Right lobe of liver (tissue), 6 donors: ENCODE measurements at regions not wholly inside any gene's neighbourhood (a gene's known extent, or its start where the extent isn't known, plus 50 kb on each side); places are given as distances from the start of the nearest gene placed in this dataset.

Experiments
- ATAC-seq, 4 donors: fragments of 200-7000 bp; cut with Tn5 transposase; one replicate each; pipeline ENCODE4 v1.9.1; 2020; ENCODE audit warnings: mild to moderate bottlenecking in 4 of 4, moderate library complexity in 4 of 4
- DNase-seq, 3 donors: peaks; one replicate each; pipeline ENCODE4 v3.0.0-alpha.2; 2020
- H3K27ac ChIP-seq, 3 donors: fragments of 200-600 bp; one replicate each; pipeline ENCODE4 v1.8.0; 2022
- H3K27me3 ChIP-seq, 2 donors: fragments of 200-600 bp; one replicate each; pipeline ENCODE4 v1.8.0; 2022
- H3K36me3 ChIP-seq, 4 donors: fragments of 200-600 bp; sonication (generic) in 1 of 4; one replicate each; pipeline versions ENCODE4 v1.5.1 to v1.8.0; 2017 to 2022; ENCODE audit warnings: control low read depth in 1 of 4
- H3K4me1 ChIP-seq, 4 donors: fragments of 200-600 bp; sonication (generic) in 1 of 4; one replicate each; pipeline versions ENCODE4 v1.5.1 to v1.8.0; 2017 to 2022; ENCODE audit warnings: control low read depth in 1 of 4
- H3K4me3 ChIP-seq, 3 donors: fragments of 200-600 bp; one replicate each; pipeline ENCODE4 v1.8.0; 2022
- H3K9me3 ChIP-seq, 4 donors: fragments of 200-600 bp; sonication (generic) in 1 of 4; one replicate each; pipeline versions ENCODE4 v1.5.1 to v1.8.0; 2017 to 2022; ENCODE audit warnings: control low read depth in 1 of 4
- POLR2A ChIP-seq: fragments of 450-650 bp; IDR thresholded peaks from one replicate; pipeline ENCODE4 v1.6.1; 2017; ENCODE audit warnings: antibody characterized with exemption, mild to moderate bottlenecking
- WGBS: methylation state at CpG from one replicate; pipeline ENCODE4 v1.1.6; 2018; ENCODE audit warnings: low coverage, low lambda C conversion rate; ENCODE audit not compliant: insufficient coverage; ENCODE audit errors: missing lambda C conversion rate; 5-methylcytosine and 5-hydroxymethylcytosine counted together
- intact Hi-C, 2 donors: fragments of 100-400 bp; cut with DNase I; formaldehyde crosslinking; loops; one replicate each; pipeline versions ENCODE4 v1.11.2 to v1.14.1; 2022
- TF ChIP-seq, protein P1 (sequence below), 4 donors: fragments of 200-600 bp in 3 of 4; fragments of 450-650 bp in 1 of 4; IDR thresholded peaks; one replicate each; pipeline versions ENCODE4 v1.5.1 to v1.8.0; 2016 to 2022; ENCODE audit warnings: antibody characterized with exemption in 4 of 4, mild to moderate bottlenecking in 2 of 4
- donor health status: DM: no; HTN: yes; CAD: no.
- donor health status: DM: no; HTN: no; CAD: no.
- donor health status: DM: no; HTN: no; CAD: no.
- donor health status: DM: no; HTN: yes; CAD: no.
- donor health status: DM: no; HTN: yes; CAD: no.

DNA sequence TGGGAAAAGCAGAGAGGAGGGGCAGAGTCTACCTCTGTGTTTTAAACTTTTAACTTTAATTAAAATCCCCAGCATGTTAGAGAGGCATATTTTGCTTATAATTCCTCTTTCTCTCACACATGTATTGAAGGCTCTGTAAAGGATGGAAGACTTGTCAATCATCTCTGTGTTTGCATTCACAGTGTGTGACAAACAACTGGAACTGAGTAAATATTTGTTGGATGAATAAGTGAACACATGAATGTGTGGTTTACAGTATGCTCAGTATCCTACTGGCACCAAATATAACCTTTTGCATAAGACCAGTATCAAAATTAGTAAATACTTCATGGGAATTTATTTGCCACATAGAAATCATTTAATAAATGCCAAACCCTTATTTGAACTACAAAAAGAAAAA, 829.0 kb downstream of the GRID1 start:
- no peaks in the 10 kb centered on the region for H3K36me3 ChIP-seq
- DNase-seq (no peak), ATAC-seq (no peak)
- intact Hi-C loops: no loop called here
- H3K9me3 ChIP-seq: no peaks in the 10 kb centered on the region
- TF ChIP-seq, protein P1, sequence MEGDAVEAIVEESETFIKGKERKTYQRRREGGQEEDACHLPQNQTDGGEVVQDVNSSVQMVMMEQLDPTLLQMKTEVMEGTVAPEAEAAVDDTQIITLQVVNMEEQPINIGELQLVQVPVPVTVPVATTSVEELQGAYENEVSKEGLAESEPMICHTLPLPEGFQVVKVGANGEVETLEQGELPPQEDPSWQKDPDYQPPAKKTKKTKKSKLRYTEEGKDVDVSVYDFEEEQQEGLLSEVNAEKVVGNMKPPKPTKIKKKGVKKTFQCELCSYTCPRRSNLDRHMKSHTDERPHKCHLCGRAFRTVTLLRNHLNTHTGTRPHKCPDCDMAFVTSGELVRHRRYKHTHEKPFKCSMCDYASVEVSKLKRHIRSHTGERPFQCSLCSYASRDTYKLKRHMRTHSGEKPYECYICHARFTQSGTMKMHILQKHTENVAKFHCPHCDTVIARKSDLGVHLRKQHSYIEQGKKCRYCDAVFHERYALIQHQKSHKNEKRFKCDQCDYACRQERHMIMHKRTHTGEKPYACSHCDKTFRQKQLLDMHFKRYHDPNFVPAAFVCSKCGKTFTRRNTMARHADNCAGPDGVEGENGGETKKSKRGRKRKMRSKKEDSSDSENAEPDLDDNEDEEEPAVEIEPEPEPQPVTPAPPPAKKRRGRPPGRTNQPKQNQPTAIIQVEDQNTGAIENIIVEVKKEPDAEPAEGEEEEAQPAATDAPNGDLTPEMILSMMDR (IDR thresholded peaks at IDR 0.05): no peak
- no peak for TF ChIP-seq POLR2A
- no peaks in the 10 kb centered on the region for H3K27me3 ChIP-seq
- no peak overlapping the region for H3K27ac ChIP-seq
- no peaks in the 10 kb centered on the region for H3K4me1 ChIP-seq
- no peak overlapping the region for H3K4me3 ChIP-seq

DNA sequence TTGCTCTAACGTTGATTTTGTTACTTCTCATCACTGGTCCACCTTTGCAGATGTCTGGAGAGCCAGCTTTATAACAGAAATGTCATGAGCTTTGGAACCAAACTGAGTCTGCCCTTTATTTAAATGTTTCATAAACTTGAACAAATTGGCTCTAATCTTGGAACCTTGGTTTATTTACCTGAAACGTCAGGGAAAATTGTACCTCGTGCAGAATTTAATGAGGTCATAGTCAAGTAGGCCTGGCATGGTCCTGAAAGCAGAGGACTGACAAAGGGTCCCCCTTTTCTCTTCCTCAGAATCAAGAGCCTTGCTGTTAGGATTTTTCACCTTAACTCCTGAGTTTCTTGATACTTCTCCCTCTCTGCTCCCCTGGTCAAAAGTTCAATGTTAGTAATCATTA, 828.0 kb downstream of the GRID1 start:
- H3K4me1 ChIP-seq: no peaks in the 10 kb centered on the region
- no peaks in the 10 kb centered on the region for H3K9me3 ChIP-seq
- no peak for DNase-seq
- intact Hi-C loops: no loop called here
- TF ChIP-seq, protein P1 (IDR thresholded peaks at IDR 0.05): no peak
- no peak for TF ChIP-seq POLR2A
- no peak overlapping the region for H3K4me3 ChIP-seq
- H3K36me3 ChIP-seq: no peaks in the 10 kb centered on the region
- no peak for ATAC-seq
- WGBS: 46% methylated on average over 3 of the region's 3 CpGs
- H3K27ac ChIP-seq: no peak overlapping the region
- H3K27me3 ChIP-seq: no peaks in the 10 kb centered on the region

DNA sequence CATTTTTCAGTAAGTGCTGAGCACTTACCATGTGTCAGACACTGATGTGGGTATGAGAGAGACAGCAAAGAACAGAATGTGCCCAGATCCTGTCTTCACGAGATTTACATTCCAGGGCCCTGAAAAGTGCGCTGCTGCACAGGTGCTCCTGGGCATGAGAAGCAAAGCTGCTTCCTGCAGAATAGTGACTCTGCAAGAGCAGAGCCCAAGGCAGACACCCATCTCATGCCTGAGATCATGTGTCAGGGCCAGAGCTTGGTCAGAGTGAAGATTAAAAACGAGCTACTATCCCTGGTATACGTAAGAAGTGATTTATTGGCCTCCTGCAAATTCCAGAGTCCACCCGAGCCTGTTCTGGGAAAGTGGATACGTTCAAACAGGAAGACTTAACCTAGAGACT, 824.4 kb downstream of the GRID1 start:
- WGBS: 43% methylated on average over 6 of the region's 6 CpGs
- no peak overlapping the region for H3K4me3 ChIP-seq
- ATAC-seq: no peak
- no peaks in the 10 kb centered on the region for H3K27me3 ChIP-seq
- TF ChIP-seq, protein P1 (IDR thresholded peaks at IDR 0.05): no peak
- no peak for TF ChIP-seq POLR2A
- no peaks in the 10 kb centered on the region for H3K36me3 ChIP-seq
- no peaks in the 10 kb centered on the region for H3K4me1 ChIP-seq
- intact Hi-C loops: no loop called here
- H3K27ac ChIP-seq: no peak overlapping the region
- no peak for DNase-seq
- no peaks in the 10 kb centered on the region for H3K9me3 ChIP-seq

DNA sequence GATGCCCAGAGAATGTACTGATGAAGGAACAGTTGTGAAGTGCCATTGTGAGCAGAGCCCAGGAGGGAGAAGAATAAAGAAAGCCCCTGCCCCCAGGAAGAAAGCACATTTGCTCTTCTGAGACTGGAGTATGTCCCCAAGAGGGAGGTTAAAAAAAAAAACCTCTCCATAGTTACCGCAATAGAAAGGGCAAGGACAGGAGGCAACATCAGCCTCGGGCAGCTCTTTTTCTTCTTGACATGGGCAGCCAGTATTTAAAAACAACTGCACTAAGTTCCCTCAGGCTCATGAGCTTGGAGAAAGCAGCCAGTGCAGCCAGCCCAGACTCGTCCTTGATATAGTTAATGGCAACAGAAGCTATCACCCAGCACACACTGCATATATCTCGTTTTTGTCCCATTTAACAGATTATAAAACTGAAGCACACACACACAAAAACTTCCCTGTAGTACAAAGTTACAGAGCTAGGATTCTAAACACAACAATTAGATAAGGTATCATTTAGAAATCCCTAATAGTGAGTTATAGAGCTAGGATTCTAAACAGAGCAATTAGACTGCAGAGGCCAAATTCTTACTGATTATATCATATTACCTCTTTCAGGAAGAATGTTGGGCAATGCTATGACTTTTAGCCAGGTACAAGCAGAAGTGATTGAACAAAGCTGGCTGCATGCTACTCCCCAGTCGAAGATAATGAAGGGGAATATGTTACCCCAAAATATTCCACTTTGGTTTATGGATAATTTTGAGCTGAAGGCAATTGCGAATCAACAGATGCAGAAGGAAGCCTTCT, 823.5 kb downstream of the GRID1 start:
- TF ChIP-seq, protein P1 (IDR thresholded peaks at IDR 0.05): no peak
- TF ChIP-seq POLR2A: no peak
- intact Hi-C loops: no loop called here
- H3K4me3 ChIP-seq: no peak overlapping the region
- 38% methylated on average over 6 of the region's 6 CpGs for WGBS
- no peak overlapping the region for H3K27ac ChIP-seq
- ATAC-seq (no peak), DNase-seq (no peak)
- H3K4me1 ChIP-seq: no peaks in the 10 kb centered on the region
- H3K27me3 ChIP-seq: no peaks in the 10 kb centered on the region
- H3K9me3 ChIP-seq: no peaks in the 10 kb centered on the region
- H3K36me3 ChIP-seq: no peaks in the 10 kb centered on the region
